NT2/D1 (cell line): ENCODE measurements at regions not wholly inside any gene's neighbourhood (a gene's known extent, or its start where the extent isn't known, plus 50 kb on each side); places are given as distances from the start of the nearest gene placed in this dataset.

Source experiments
- SUZ12 ChIP-seq: IDR thresholded peaks from 2 replicates; pipeline ENCODE4 v1.6.1; 2011; ENCODE audit not compliant: insufficient read length, insufficient read depth; ENCODE audit errors: extremely low read depth
- YY1 ChIP-seq: IDR thresholded peaks from 2 replicates; pipeline ENCODE4 v1.6.1; 2011; ENCODE audit not compliant: insufficient read length, insufficient read depth
- ZNF274 ChIP-seq: IDR thresholded peaks from 2 replicates; pipeline ENCODE4 v1.6.1; 2011; ENCODE audit warnings: mild to moderate bottlenecking, low read depth, low read length

GRCh38 chr10:42971251-42971599, 105.6 kb upstream of the RET start:
- no peak for TF ChIP-seq YY1
- TF ChIP-seq ZNF274, result no peak
- no peak for TF ChIP-seq SUZ12
